Vagina (tissue), 2 donors: ENCODE measurements at regions not wholly inside any gene's neighbourhood (a gene's known extent, or its start where the extent isn't known, plus 50 kb on each side); places are given as distances from the start of the nearest gene placed in this dataset.

ENCODE experiments used
- CTCF ChIP-seq, 3 experiments: fragments of 450-650 bp in 2 of 3; fragments of 200-600 bp in 1 of 3; sonication (generic) in 1 of 3; IDR thresholded peaks; one replicate each; pipeline ENCODE4 v1.5.1; 2017 to 2019; ENCODE audit warnings: antibody characterized with exemption in 3 of 3, mild to moderate bottlenecking in 2 of 3, moderate library complexity in 2 of 3
- POLR2A ChIP-seq, 2 donors: fragments of 450-650 bp; IDR thresholded peaks; one replicate each; pipeline ENCODE4 v1.6.1; 2017; ENCODE audit warnings: antibody characterized with exemption in 2 of 2, mild to moderate bottlenecking in 2 of 2, moderate library complexity in 2 of 2

- TF ChIP-seq POLR2A (IDR thresholded peaks at IDR 0.05) (no peak), CTCF (IDR thresholded peaks at IDR 0.05) (no peak)
Observed at GRCh38 chr11:80307676-80308075, 866.8 kb upstream of the TENM4 start.
